Heart left ventricle (tissue), 13 donors: ENCODE measurements at regions not wholly inside any gene's neighbourhood (a gene's known extent, or its start where the extent isn't known, plus 50 kb on each side); places are given as distances from the start of the nearest gene placed in this dataset.

ENCODE experiments used
- POLR2A ChIP-seq, 2 donors: fragments of 450-650 bp; IDR thresholded peaks; one replicate each; pipeline ENCODE4 v1.6.1; 2017; ENCODE audit warnings: antibody characterized with exemption in 2 of 2, mild to moderate bottlenecking in 2 of 2, moderate library complexity in 2 of 2
- TF ChIP-seq, protein P1 (sequence below), 12 donors: fragments of 200-600 bp; sonication (generic) in 4 of 12; IDR thresholded peaks; one replicate each; pipeline versions ENCODE4 v1.5.0 to v1.8.0; 2018 to 2022; ENCODE audit warnings: antibody characterized with exemption in 12 of 12, mild to moderate bottlenecking in 5 of 12
- donor health status: ischemic (EF 13 %, LVEDD 7.1; RV severe dilation, severe dysfunction).
- donor health status: DM: no; HTN: yes; CAD: no.
- donor health status: DM: no; HTN: no; CAD: no.
- donor health status: ischemic (EF 25% LVEDD 6.9; RV normal size, moderate dysfunction).
- donor health status: ischemic (EF 25% LVEDD 5.7; RV mildly dilated, moderate dysfunction).
- donor health status: ischemic (EF 35%, LVEDD 5.7; RV mildly dilated, moderate dysfunction).
- donor health status: nonischemic (EF 11% LVEDD 7.7; RV severe dilation, severe dysfunction).
- donor health status: DM: yes; HTN: yes; CAD: no.
- donor health status: PGD.
- donor health status: ischemic (EF 29% LVEDD 5.4; RV normal size, mild dysfunction).
- donor health status: nonischemic (EF 23%, LVEDD 6.1; RV moderate dilation, normal function).

DNA sequence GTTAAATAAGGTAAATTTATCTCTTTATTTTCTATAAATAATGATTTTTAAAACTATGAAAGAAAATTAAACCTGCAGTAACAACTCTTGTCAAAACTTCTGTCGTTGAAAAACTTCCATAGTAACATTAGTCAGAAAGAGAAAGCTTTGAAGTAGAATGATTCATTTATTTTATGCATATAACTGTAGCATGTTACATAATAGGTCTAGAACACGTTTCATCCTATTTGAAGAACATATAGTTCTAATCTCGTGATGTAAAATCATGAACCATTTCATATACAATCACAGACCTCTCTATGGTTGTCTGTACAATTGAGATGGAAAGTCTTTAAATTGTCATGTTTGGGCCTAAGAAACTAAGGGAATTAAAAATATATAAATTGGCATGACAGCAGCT lies 61.3 kb upstream of the MYLIP start:
- TF ChIP-seq, protein P1, sequence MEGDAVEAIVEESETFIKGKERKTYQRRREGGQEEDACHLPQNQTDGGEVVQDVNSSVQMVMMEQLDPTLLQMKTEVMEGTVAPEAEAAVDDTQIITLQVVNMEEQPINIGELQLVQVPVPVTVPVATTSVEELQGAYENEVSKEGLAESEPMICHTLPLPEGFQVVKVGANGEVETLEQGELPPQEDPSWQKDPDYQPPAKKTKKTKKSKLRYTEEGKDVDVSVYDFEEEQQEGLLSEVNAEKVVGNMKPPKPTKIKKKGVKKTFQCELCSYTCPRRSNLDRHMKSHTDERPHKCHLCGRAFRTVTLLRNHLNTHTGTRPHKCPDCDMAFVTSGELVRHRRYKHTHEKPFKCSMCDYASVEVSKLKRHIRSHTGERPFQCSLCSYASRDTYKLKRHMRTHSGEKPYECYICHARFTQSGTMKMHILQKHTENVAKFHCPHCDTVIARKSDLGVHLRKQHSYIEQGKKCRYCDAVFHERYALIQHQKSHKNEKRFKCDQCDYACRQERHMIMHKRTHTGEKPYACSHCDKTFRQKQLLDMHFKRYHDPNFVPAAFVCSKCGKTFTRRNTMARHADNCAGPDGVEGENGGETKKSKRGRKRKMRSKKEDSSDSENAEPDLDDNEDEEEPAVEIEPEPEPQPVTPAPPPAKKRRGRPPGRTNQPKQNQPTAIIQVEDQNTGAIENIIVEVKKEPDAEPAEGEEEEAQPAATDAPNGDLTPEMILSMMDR (IDR thresholded peaks at IDR 0.05): no peak
- TF ChIP-seq POLR2A (IDR thresholded peaks at IDR 0.05): no peak
